ENCODE measurements at regions not wholly inside any gene's neighbourhood (a gene's known extent, or its start where the extent isn't known, plus 50 kb on each side); places are given as distances from the start of the nearest gene placed in this dataset.

GRCh38 chr11:109772892-109773291 lies 320.3 kb upstream of the ZC3H12C start:
- TF ChIP-seq SPI1 (IDR thresholded peaks at IDR 0.05; ENCODE audit: low read depth, low read length), result no peak
- no peak for TF ChIP-seq POLR2AphosphoS5 (IDR thresholded peaks at IDR 0.05; ENCODE audit: low read depth, low read length)
- TF ChIP-seq POLR2A (IDR thresholded peaks at IDR 0.05; ENCODE audit: low read depth, low read length), result no peak
